Esophagus muscularis mucosa (tissue), 3 donors: ENCODE measurements at regions not wholly inside any gene's neighbourhood (a gene's known extent, or its start where the extent isn't known, plus 50 kb on each side); places are given as distances from the start of the nearest gene placed in this dataset.

Source experiments
- CTCF ChIP-seq, 3 experiments: fragments of 200-600 bp in 2 of 3; fragments of 450-650 bp in 1 of 3; sonication (generic) in 2 of 3; IDR thresholded peaks; one replicate each; pipeline ENCODE4 v1.5.1; 2017 to 2019; ENCODE audit warnings: antibody characterized with exemption in 3 of 3, mild to moderate bottlenecking in 2 of 3, moderate library complexity in 1 of 3
- POLR2AphosphoS5 ChIP-seq, 2 donors: sonication (generic); formaldehyde crosslinking; IDR thresholded peaks; one replicate each; pipeline ENCODE4 v1.6.1; 2017; ENCODE audit warnings: antibody characterized with exemption in 2 of 2

GRCh38 chr16:55273356-55273755, 50.6 kb upstream of the IRX6 start:
- TF ChIP-seq CTCF (IDR thresholded peaks at IDR 0.05) (no peak), POLR2AphosphoS5 (IDR thresholded peaks at IDR 0.05) (no peak)
